Pulmonary artery endothelial cell (primary cell): ENCODE measurements at regions not wholly inside any gene's neighbourhood (a gene's known extent, or its start where the extent isn't known, plus 50 kb on each side); places are given as distances from the start of the nearest gene placed in this dataset.

Source experiments
- DNase-seq: peaks from one replicate; pipeline ENCODE4 v3.0.0-alpha.2; 2011; ENCODE audit warnings: low read depth, low spot score

- no peak for DNase-seq
Measured at GRCh38 chr3:178417736-178418135, 118.5 kb upstream of the KCNMB2 start.

GRCh38 chr3:178419071-178419470 is 117.2 kb upstream of the KCNMB2 start:
- DNase-seq: no peak

GRCh38 chr3:178420033-178420432 is 116.2 kb upstream of the KCNMB2 start:
- DNase-seq: no peak

GRCh38 chr3:178421069-178421468 is 115.2 kb upstream of the KCNMB2 start:
- no peak for DNase-seq

GRCh38 chr3:178422406-178422805 is 113.8 kb upstream of the KCNMB2 start:
- no peak for DNase-seq

GRCh38 chr3:178428037-178428436 is 108.2 kb upstream of the KCNMB2 start:
- DNase-seq: no peak

GRCh38 chr3:178434206-178434805 is 101.9 kb upstream of the KCNMB2 start:
- DNase-seq: no peak

- DNase-seq: no peak
Measured at GRCh38 chr3:178435575-178435974, 100.7 kb upstream of the KCNMB2 start.

- no peak for DNase-seq
Measured at GRCh38 chr3:178436773-178437172, 99.5 kb upstream of the KCNMB2 start.

- no peak for DNase-seq
Measured at GRCh38 chr3:178437236-178437635, 99.0 kb upstream of the KCNMB2 start.

GRCh38 chr3:178439504-178439903 is 96.7 kb upstream of the KCNMB2 start:
- DNase-seq: no peak

- no peak for DNase-seq
Measured at GRCh38 chr3:178440043-178440442, 96.2 kb upstream of the KCNMB2 start.

GRCh38 chr3:178443634-178444033 is 92.6 kb upstream of the KCNMB2 start:
- no peak for DNase-seq

GRCh38 chr3:178445139-178445538 is 91.1 kb upstream of the KCNMB2 start:
- no peak for DNase-seq

GRCh38 chr3:178446059-178446458 is 90.2 kb upstream of the KCNMB2 start:
- DNase-seq: no peak

GRCh38 chr3:178450476-178450875 is 85.8 kb upstream of the KCNMB2 start:
- DNase-seq: no peak

- DNase-seq: no peak
Measured at GRCh38 chr3:178451799-178452198, 84.4 kb upstream of the KCNMB2 start.

GRCh38 chr3:178454726-178455125 is 81.5 kb upstream of the KCNMB2 start:
- no peak for DNase-seq

- DNase-seq: no peak
Measured at GRCh38 chr3:178455226-178455625, 81.0 kb upstream of the KCNMB2 start.

GRCh38 chr3:178455946-178456345 is 80.3 kb upstream of the KCNMB2 start:
- DNase-seq: no peak

- no peak for DNase-seq
Measured at GRCh38 chr3:178456621-178457285, 79.5 kb upstream of the KCNMB2 start.

GRCh38 chr3:178457511-178457910 is 78.7 kb upstream of the KCNMB2 start:
- no peak for DNase-seq

- DNase-seq: no peak
Measured at GRCh38 chr3:178458313-178459037, 77.8 kb upstream of the KCNMB2 start.
